Type B pancreatic cell (in vitro differentiated cells): ENCODE measurements at regions not wholly inside any gene's neighbourhood (a gene's known extent, or its start where the extent isn't known, plus 50 kb on each side); places are given as distances from the start of the nearest gene placed in this dataset.
"Not testable (repeated sequence)": the region's sequence is repeated elsewhere in the genome, so short reads cannot be mapped to it uniquely, and the experiment has no call there.

Experiments used
- DNase-seq: peaks from one replicate; pipeline ENCODE4 v3.0.0; 2021; ENCODE audit warnings: mixed read lengths; ENCODE audit not compliant: unreplicated experiment; ENCODE audit errors: extremely low spot score
- H3K27ac Mint-ChIP-seq: 2 replicates; pipeline ENCODE4 v1.8.0; 2021; ENCODE audit warnings: mild to moderate bottlenecking, mixed read lengths
- H3K27me3 Mint-ChIP-seq: 2 replicates; pipeline ENCODE4 v1.8.0; 2021; ENCODE audit warnings: mixed read lengths
- H3K36me3 Mint-ChIP-seq: 2 replicates; pipeline ENCODE4 v1.8.0; 2021; ENCODE audit warnings: mixed read lengths
- H3K4me1 Mint-ChIP-seq: one replicate; pipeline ENCODE4 v1.8.0; 2021; ENCODE audit warnings: mixed read lengths; ENCODE audit not compliant: unreplicated experiment
- H3K4me3 Mint-ChIP-seq: 2 replicates; pipeline ENCODE4 v1.8.0; 2021; ENCODE audit warnings: mild to moderate bottlenecking, mixed read lengths
- H3K9me3 Mint-ChIP-seq: 2 replicates; pipeline ENCODE4 v1.8.0; 2021; ENCODE audit warnings: mixed read lengths
- CTCF ChIP-seq: fragments of 200-600 bp; sonication (generic); conservative IDR thresholded peaks from 2 replicates; pipeline ENCODE4 v1.5.0; 2021; ENCODE audit warnings: antibody characterized with exemption, mild to moderate bottlenecking

DNA sequence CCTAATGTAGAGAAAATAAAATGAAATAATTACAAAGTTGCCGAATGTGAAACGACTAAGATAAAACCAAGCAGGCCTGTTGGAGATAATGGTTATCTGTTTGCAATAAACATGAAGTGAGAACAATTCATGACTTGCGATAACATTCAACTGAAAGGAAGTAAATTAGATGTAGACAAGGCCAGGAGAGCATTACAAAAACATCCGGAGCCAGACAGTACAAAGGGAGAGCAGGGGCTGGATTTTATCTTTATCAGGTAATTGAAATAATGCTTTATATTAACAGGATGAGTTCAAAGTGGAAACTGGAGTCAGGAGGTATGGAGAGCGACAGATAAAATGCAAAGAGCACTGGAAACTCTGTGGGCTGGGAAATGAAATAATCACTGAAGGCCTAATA lies 265.6 kb upstream of the GOT2 start:
- TF ChIP-seq CTCF: no peak
- no peaks in the 10 kb centered on the region for H3K36me3 Mint-ChIP-seq
- H3K27ac Mint-ChIP-seq: no peak overlapping the region
- no peaks in the 10 kb centered on the region for H3K27me3 Mint-ChIP-seq
- H3K9me3 Mint-ChIP-seq: no peaks in the 10 kb centered on the region
- H3K4me1 Mint-ChIP-seq: no peaks in the 10 kb centered on the region
- H3K4me3 Mint-ChIP-seq: no peak overlapping the region
- no peak for DNase-seq

GRCh38 chr16:58992755-58993154 lies 258.6 kb upstream of the GOT2 start:
- DNase-seq, H3K27me3 Mint-ChIP-seq: not testable (repeated sequence)

GRCh38 chr16:58983181-58983965 lies 249.3 kb upstream of the GOT2 start:
- H3K27me3 Mint-ChIP-seq, H3K4me3 Mint-ChIP-seq, H3K4me1 Mint-ChIP-seq, H3K27ac Mint-ChIP-seq, H3K9me3 Mint-ChIP-seq, DNase-seq, H3K36me3 Mint-ChIP-seq: not testable (repeated sequence)

More at GRCh38 chr16:58992755-58993154, 258.6 kb upstream of the GOT2 start:
- not testable (repeated sequence) for H3K27ac Mint-ChIP-seq, H3K9me3 Mint-ChIP-seq, H3K36me3 Mint-ChIP-seq, H3K4me3 Mint-ChIP-seq, H3K4me1 Mint-ChIP-seq

DNA sequence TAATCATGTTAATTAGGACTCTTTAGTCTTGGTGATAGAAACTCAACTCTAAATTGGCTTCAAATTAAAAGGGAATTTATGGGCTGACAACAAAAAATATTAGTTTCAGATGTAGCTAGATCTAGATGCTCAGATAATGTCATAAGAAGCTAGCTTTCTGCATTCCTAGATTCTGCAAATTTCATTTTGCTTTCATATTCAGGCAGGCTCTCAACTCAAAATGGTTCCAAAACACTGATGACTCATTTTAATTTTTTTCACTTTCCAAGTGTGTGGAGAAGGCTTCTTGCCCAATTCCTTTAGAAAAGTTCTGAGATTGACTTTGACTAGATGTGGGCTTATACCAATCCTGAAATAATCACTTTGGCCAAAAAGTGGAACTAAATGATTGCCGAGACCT lies 236.7 kb upstream of the GOT2 start:
- Mint-ChIP-seq H3K27me3 (no peaks in the 10 kb centered on the region), H3K9me3 (no peaks in the 10 kb centered on the region), H3K36me3 (no peaks in the 10 kb centered on the region), H3K4me1 (no peaks in the 10 kb centered on the region), H3K4me3 (no peak overlapping the region), H3K27ac (no peak overlapping the region)
- no peak for TF ChIP-seq CTCF
- no peak for DNase-seq

GRCh38 chr16:58963479-58963878 lies 229.4 kb upstream of the GOT2 start:
- Mint-ChIP-seq H3K27ac (no peak overlapping the region), H3K9me3 (no peaks in the 10 kb centered on the region), H3K27me3 (no peaks in the 10 kb centered on the region), H3K36me3 (no peaks in the 10 kb centered on the region), H3K4me3 (no peak overlapping the region), H3K4me1 (no peaks in the 10 kb centered on the region)
- DNase-seq: no peak
- TF ChIP-seq CTCF: no peak

- no peak overlapping the region for H3K4me3 Mint-ChIP-seq
- no peaks in the 10 kb centered on the region for H3K9me3 Mint-ChIP-seq
- DNase-seq: no peak
- TF ChIP-seq CTCF: no peak
- no peaks in the 10 kb centered on the region for H3K27me3 Mint-ChIP-seq
- no peaks in the 10 kb centered on the region for H3K36me3 Mint-ChIP-seq
- H3K27ac Mint-ChIP-seq: no peak overlapping the region
- H3K4me1 Mint-ChIP-seq: no peaks in the 10 kb centered on the region
Observed at GRCh38 chr16:58962811-58963210, 228.7 kb upstream of the GOT2 start.

- Mint-ChIP-seq H3K4me1 (no peaks in the 10 kb centered on the region), H3K27ac (no peak overlapping the region), H3K4me3 (no peak overlapping the region), H3K9me3 (no peaks in the 10 kb centered on the region), H3K36me3 (no peaks in the 10 kb centered on the region), H3K27me3 (no peaks in the 10 kb centered on the region)
- no peak for DNase-seq
- no peak for TF ChIP-seq CTCF
Observed at GRCh38 chr16:58960484-58960883, 226.4 kb upstream of the GOT2 start.
